Esophagus squamous epithelium (tissue), 5 donors: ENCODE measurements at regions not wholly inside any gene's neighbourhood (a gene's known extent, or its start where the extent isn't known, plus 50 kb on each side); places are given as distances from the start of the nearest gene placed in this dataset.

Experiments
- DNase-seq: peaks from one replicate; lab custom pipeline; 2025; lab: John Stamatoyannopoulos, UW
- H3K27ac ChIP-seq, 4 donors: fragments of 200-600 bp; sonication (generic); one replicate each; pipeline ENCODE4 v1.5.1; 2016 to 2019; ENCODE audit warnings: mild to moderate bottlenecking in 1 of 4
- H3K27me3 ChIP-seq, 4 donors: fragments of 200-600 bp; sonication (generic); 1 replicate in 3 of 4; 2 replicates in 1 of 4; pipeline versions ENCODE4 v1.5.1 to v1.6.0; 2017 to 2021; ENCODE audit warnings: antibody characterized with exemption in 1 of 4
- H3K36me3 ChIP-seq, 3 donors: fragments of 200-600 bp; sonication (generic); one replicate each; pipeline ENCODE4 v1.5.1; 2016 to 2019
- H3K4me1 ChIP-seq, 3 donors: fragments of 200-600 bp; sonication (generic); one replicate each; pipeline ENCODE4 v1.5.1; 2017 to 2019
- H3K4me3 ChIP-seq, 4 donors: fragments of 200-600 bp; sonication (generic); 1 replicate in 3 of 4; 2 replicates in 1 of 4; pipeline ENCODE4 v1.5.1; 2016 to 2019; ENCODE audit warnings: mild to moderate bottlenecking in 2 of 4, moderate library complexity in 1 of 4
- H3K9me3 ChIP-seq, 3 donors: fragments of 200-600 bp; sonication (generic); one replicate each; pipeline ENCODE4 v1.5.1; 2016 to 2019
- CTCF ChIP-seq, 6 experiments: fragments of 450-650 bp in 4 of 6; fragments of 200-600 bp in 2 of 6; sonication (generic) in 2 of 6; IDR thresholded peaks; one replicate each; pipeline ENCODE4 v1.5.1; 2016 to 2019; ENCODE audit warnings: antibody characterized with exemption in 6 of 6, mild to moderate bottlenecking in 4 of 6, moderate library complexity in 4 of 6
- POLR2A ChIP-seq, 4 donors: fragments of 450-650 bp; IDR thresholded peaks; one replicate each; pipeline ENCODE4 v1.6.1; 2017; ENCODE audit warnings: antibody characterized with exemption in 4 of 4, mild to moderate bottlenecking in 4 of 4, moderate library complexity in 3 of 4
- WGBS, 2 donors: methylation state at CpG; one replicate each; pipeline ENCODE4 v1.1.5; 2018; 5-methylcytosine and 5-hydroxymethylcytosine counted together
- intact Hi-C: fragments of 100-400 bp; cut with DNase I; formaldehyde crosslinking; loops from one replicate; pipeline ENCODE4 v1.15.0; 2022
- donor health status: DM: yes; HTN: yes; CAD: no.

DNA sequence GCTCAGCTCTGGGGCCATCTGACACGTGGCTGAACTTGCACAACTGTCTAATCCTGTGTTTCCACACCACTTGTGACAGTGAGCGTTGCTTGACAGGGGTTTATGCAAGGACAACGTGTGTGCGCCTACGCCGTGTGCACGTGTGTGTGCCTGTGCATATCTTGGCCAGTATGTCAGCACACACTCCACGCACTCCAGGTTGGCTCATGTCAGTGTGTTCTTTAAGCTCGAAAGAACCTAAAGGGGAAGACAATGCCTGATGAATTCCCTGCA lies 85.6 kb upstream of the SALL3 start:
- intact Hi-C loops: no loop called here

DNA sequence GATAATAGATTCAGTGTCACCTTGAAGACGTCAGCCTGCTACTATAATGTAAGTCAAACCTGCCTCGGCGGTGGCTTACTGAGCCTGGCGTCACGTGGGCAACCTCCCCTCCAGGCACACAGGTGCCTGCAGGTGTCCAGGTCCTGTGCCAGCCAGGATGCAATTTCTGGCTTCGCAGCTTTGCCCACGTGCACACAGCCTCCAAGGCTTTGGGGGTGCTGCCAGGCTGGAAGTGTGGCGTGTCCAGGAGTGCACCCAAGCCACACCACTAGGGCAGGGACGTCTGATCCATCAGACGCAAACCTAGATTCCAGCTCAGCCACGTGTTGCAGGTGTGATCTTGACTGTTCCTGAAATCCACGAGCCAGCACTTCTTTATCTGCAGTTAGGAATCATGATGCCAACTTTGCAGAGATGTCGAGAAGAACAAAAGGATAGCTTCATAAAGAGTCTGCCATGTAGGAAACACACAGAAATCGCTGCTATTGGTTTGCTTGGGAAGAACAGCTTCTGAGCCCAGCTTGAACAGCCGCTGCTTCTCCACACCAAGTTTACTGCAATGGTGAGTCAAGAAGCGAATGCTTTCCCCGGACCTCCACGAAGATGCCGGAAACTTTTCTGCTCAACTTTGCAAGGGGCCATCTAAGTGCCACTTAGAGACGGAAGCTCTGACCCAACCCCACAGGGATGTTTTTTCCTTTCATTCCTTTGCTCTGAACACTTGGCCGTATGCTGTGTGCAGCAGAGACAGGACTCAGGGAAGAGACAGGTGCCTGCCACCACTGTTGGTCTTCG lies 84.2 kb upstream of the SALL3 start:
- no peak for TF ChIP-seq CTCF (IDR thresholded peaks at IDR 0.05)
- TF ChIP-seq POLR2A (IDR thresholded peaks at IDR 0.05): no peak
- Histone ChIP-seq H3K27ac (no peak overlapping the region), H3K36me3 (no peaks in the 10 kb centered on the region), H3K4me1 (no peaks in the 10 kb centered on the region), H3K27me3 (peaks cover 0 to 19% (median 0%) of the 10 kb centered on the region in 4 donors), H3K4me3 (no peak overlapping the region), H3K9me3 (peaks cover 0 to 8% (median 0%) of the 10 kb centered on the region in 3 donors)
- intact Hi-C loops: no loop called here
- no peak for DNase-seq
- WGBS, 2 donors: 55 to 68% methylated on average over 21 to 22 of the region's 22 CpGs

More for the DNA sequence above, 85.6 kb upstream of the SALL3 start:
- WGBS, 2 donors: 59 to 74% methylated on average over 3 to 9 of the region's 9 CpGs
- no peaks in the 10 kb centered on the region for H3K36me3 ChIP-seq
- TF ChIP-seq POLR2A (IDR thresholded peaks at IDR 0.05) (no peak), CTCF (IDR thresholded peaks at IDR 0.05) (no peak)
- H3K27me3 ChIP-seq: peaks cover 0 to 19% (median 0%) of the 10 kb centered on the region in 4 donors
- peaks cover 0 to 19% (median 7%) of the 10 kb centered on the region in 3 donors for H3K9me3 ChIP-seq
- H3K4me1 ChIP-seq: no peaks in the 10 kb centered on the region
- no peak overlapping the region for H3K27ac ChIP-seq
- no peak for DNase-seq
- no peak overlapping the region for H3K4me3 ChIP-seq

GRCh38 chr18:78896111-78896905 lies 83.3 kb upstream of the SALL3 start:
- TF ChIP-seq POLR2A (IDR thresholded peaks at IDR 0.05): no peak
- TF ChIP-seq CTCF (IDR thresholded peaks at IDR 0.05): no peak
- 75 to 86% methylated on average over 14 to 21 of the region's 22 CpGs for WGBS, 2 donors
- intact Hi-C loops: no loop called here
- H3K4me1 ChIP-seq: no peaks in the 10 kb centered on the region
- H3K27ac ChIP-seq: no peak overlapping the region
- peaks cover 0 to 7% (median 0%) of the 10 kb centered on the region in 3 donors for H3K9me3 ChIP-seq
- no peak overlapping the region for H3K4me3 ChIP-seq
- no peak for DNase-seq
- no peaks in the 10 kb centered on the region for H3K36me3 ChIP-seq
- peaks cover 0 to 16% (median 0%) of the 10 kb centered on the region in 4 donors for H3K27me3 ChIP-seq

- Histone ChIP-seq H3K27me3 (peaks cover 0 to 22% (median 0%) of the 10 kb centered on the region in 4 donors), H3K27ac (no peak overlapping the region), H3K9me3 (peaks cover 0 to 7% (median 0%) of the 10 kb centered on the region in 3 donors), H3K4me1 (no peaks in the 10 kb centered on the region), H3K4me3 (no peak overlapping the region), H3K36me3 (no peaks in the 10 kb centered on the region)
- WGBS, 2 donors: 77 to 82% methylated on average over 9 of the region's 9 CpGs
- intact Hi-C loops: no loop called here
- TF ChIP-seq POLR2A (IDR thresholded peaks at IDR 0.05): no peak
- TF ChIP-seq CTCF (IDR thresholded peaks at IDR 0.05): no peak
- DNase-seq: no peak
These were observed 81.6 kb upstream of the SALL3 start for GRCh38 chr18:78898066-78898465.

DNA sequence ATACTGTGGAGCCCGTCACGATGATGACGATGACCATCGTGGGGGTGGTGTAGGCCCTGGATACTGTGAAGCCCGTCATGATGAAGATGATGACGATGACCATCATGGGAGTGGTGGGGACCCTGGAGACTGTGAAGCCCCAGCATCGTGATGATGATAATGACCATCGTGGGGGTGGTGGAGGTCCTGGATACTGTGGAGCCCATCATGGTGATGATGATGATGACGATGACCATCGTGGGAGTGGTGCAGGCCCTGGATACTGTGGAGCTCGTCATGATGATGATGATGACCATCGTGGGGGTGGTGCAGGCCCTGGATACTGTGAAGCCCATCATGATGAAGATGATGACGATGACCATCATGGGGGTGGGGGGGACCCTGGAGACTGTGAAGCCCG lies 81.0 kb upstream of the SALL3 start:
- no peak overlapping the region for H3K27ac ChIP-seq
- peaks cover 0 to 26% (median 0%) of the 10 kb centered on the region in 4 donors for H3K27me3 ChIP-seq
- H3K4me1 ChIP-seq: no peaks in the 10 kb centered on the region
- H3K36me3 ChIP-seq: no peaks in the 10 kb centered on the region
- H3K4me3 ChIP-seq: no peak overlapping the region
- no peak for TF ChIP-seq CTCF (IDR thresholded peaks at IDR 0.05)
- TF ChIP-seq POLR2A (IDR thresholded peaks at IDR 0.05): no peak
- whole genome bisulfite sequencing, 2 donors: 79 to 87% methylated on average over 13 to 14 of the region's 14 CpGs
- DNase-seq: no peak
- peaks cover 0 to 7% (median 0%) of the 10 kb centered on the region in 3 donors for H3K9me3 ChIP-seq
- intact Hi-C loops: no loop called here
